GM23338 (cell line): ENCODE measurements at regions not wholly inside any gene's neighbourhood (a gene's known extent, or its start where the extent isn't known, plus 50 kb on each side); places are given as distances from the start of the nearest gene placed in this dataset.

Source experiments
- ATAC-seq: fragments of 200-7000 bp; cut with Tn5 transposase; 3 replicates; pipeline ENCODE4 v1.9.1; 2020
- DNase-seq: peaks from one replicate; pipeline ENCODE4 v3.0.0-alpha.2; 2015; ENCODE audit warnings: low spot score
- H2AFZ ChIP-seq: fragments of 200-600 bp; sonication (generic); 2 replicates; pipeline ENCODE4 v1.8.0; 2016; ENCODE audit warnings: antibody characterized with exemption, mild to moderate bottlenecking, moderate library complexity
- H3F3A ChIP-seq: fragments of 200-600 bp; sonication (generic); replicated peaks from 2 replicates; pipeline ENCODE4 v1.8.0; 2017; ENCODE audit warnings: antibody characterized with exemption, mixed run types, low read depth
- H3K27ac ChIP-seq: fragments of 200-600 bp; sonication (generic); 2 replicates; pipeline ENCODE4 v1.6.1; 2016; ENCODE audit warnings: low read depth
- H3K27me3 ChIP-seq: fragments of 200-600 bp; sonication (generic); 2 replicates; pipeline ENCODE4 v1.8.0; 2016; ENCODE audit warnings: mild to moderate bottlenecking, mixed run types, moderate library complexity; ENCODE audit not compliant: insufficient read depth
- H3K36me3 ChIP-seq: fragments of 200-600 bp; sonication (generic); 2 replicates; pipeline ENCODE4 v1.8.0; 2016; ENCODE audit warnings: mild to moderate bottlenecking; ENCODE audit not compliant: insufficient read depth
- H3K4me1 ChIP-seq: fragments of 200-600 bp; sonication (generic); 2 replicates; pipeline ENCODE4 v1.8.0; 2016; ENCODE audit warnings: mild to moderate bottlenecking, moderate library complexity; ENCODE audit not compliant: insufficient read depth
- H3K4me2 ChIP-seq: fragments of 200-600 bp; sonication (generic); 2 replicates; pipeline ENCODE4 v1.7.1; 2017; ENCODE audit warnings: mixed run types
- H3K4me3 ChIP-seq: fragments of 200-600 bp; sonication (generic); 2 replicates; pipeline ENCODE4 v1.6.1; 2016; ENCODE audit warnings: mixed run types
- H3K79me2 ChIP-seq: fragments of 200-600 bp; sonication (generic); replicated peaks from 2 replicates; pipeline ENCODE4 v1.8.0; 2017; ENCODE audit warnings: mild to moderate bottlenecking; ENCODE audit not compliant: insufficient read depth
- H3K9me2 ChIP-seq: fragments of 200-600 bp; sonication (generic); 2 replicates; pipeline ENCODE4 v1.8.0; 2017; ENCODE audit not compliant: insufficient read depth
- H4K20me1 ChIP-seq: fragments of 200-600 bp; sonication (generic); replicated peaks from 2 replicates; pipeline ENCODE4 v1.8.0; 2017; ENCODE audit warnings: mild to moderate bottlenecking; ENCODE audit not compliant: insufficient read depth
- H3K27ac Mint-ChIP-seq: 2 replicates; pipeline ENCODE4 v1.8.0; 2020; ENCODE audit warnings: inconsistent platforms, mild to moderate bottlenecking, moderate library complexity, mixed read lengths
- H3K27me3 Mint-ChIP-seq: 3 replicates; pipeline ENCODE4 v1.8.0; 2022; ENCODE audit warnings: low read depth, mild to moderate bottlenecking, moderate library complexity, mixed read lengths, inconsistent platforms; ENCODE audit not compliant: insufficient read depth, poor library complexity
- H3K36me3 Mint-ChIP-seq: 3 replicates; pipeline ENCODE4 v1.8.0; 2021; ENCODE audit warnings: low read depth, mild to moderate bottlenecking, inconsistent platforms, moderate library complexity, mixed read lengths
- H3K4me1 Mint-ChIP-seq: 3 replicates; pipeline ENCODE4 v1.8.0; 2020; ENCODE audit warnings: mild to moderate bottlenecking, inconsistent platforms, mixed read lengths
- H3K4me3 Mint-ChIP-seq: 3 replicates; pipeline ENCODE4 v1.8.0; 2021; ENCODE audit warnings: moderate library complexity, mild to moderate bottlenecking, inconsistent platforms, mixed read lengths
- H3K9me3 Mint-ChIP-seq: 3 replicates; pipeline ENCODE4 v1.8.0; 2020; ENCODE audit warnings: moderate library complexity, mild to moderate bottlenecking, inconsistent platforms, mixed read lengths
- CREB1 ChIP-seq: fragments of 250-450 bp; sonication (Bioruptor Pico); IDR thresholded peaks from 2 replicates; pipeline ENCODE4 v1.5.0; 2020; ENCODE audit warnings: low read depth, mild to moderate bottlenecking, moderate library complexity
- CTCF ChIP-seq, 2 experiments: fragments of 200-600 bp in 1 of 2; sonication (generic) in 1 of 2; conservative IDR thresholded peaks; 2 replicates each; pipeline versions ENCODE4 v1.5.1 to v1.6.1; 2016 to 2017; ENCODE audit warnings: antibody characterized with exemption in 2 of 2, low read depth in 2 of 2, mild to moderate bottlenecking in 2 of 2, moderate library complexity in 1 of 2
- JUNB ChIP-seq: IDR thresholded peaks from one replicate; pipeline ENCODE4 v1.6.1; 2016; ENCODE audit warnings: antibody characterized with exemption; ENCODE audit not compliant: unreplicated experiment
- POLR2AphosphoS5 ChIP-seq: IDR thresholded peaks from 2 replicates; pipeline ENCODE4 v1.6.1; 2016; ENCODE audit warnings: antibody characterized with exemption, low read depth
- ZNF114 ChIP-seq: fragments of 250-450 bp; sonication (Bioruptor Pico); IDR thresholded peaks from 2 replicates; pipeline ENCODE4 v1.5.0; 2020; ENCODE audit warnings: mild to moderate bottlenecking, moderate library complexity
- ZNF331 ChIP-seq: fragments of 250-450 bp; sonication (Bioruptor Pico); IDR thresholded peaks from 2 replicates; pipeline ENCODE4 v1.5.0; 2020; ENCODE audit warnings: low read depth, mild to moderate bottlenecking, moderate library complexity
- TF ChIP-seq, protein P1 (sequence below): IDR thresholded peaks from one replicate; pipeline ENCODE4 v1.6.1; 2018; ENCODE audit warnings: antibody characterized with exemption; ENCODE audit not compliant: unreplicated experiment

DNA sequence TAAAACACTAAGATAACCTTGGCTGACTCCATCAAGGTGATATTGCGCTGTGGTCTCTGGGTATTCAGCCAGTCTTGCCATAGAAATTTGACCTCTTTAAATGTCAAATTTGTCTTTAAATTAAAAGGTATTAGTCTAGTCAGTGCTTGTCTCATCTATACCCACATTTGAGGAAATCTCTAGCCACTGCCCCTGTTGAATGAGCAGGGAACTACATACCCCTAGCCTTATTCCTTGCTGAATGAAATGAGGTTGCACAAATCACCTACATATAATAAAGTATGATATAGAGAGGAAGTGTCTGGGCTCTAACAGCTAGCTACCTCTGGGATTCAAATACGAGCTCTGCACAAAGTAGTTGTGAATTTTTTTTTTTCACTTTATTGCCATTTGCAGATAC, 256.8 kb downstream of the C12orf50 start:
- no peaks in the 10 kb centered on the region for H3F3A ChIP-seq
- H3K4me2 ChIP-seq: no peak overlapping the region
- no peaks in the 10 kb centered on the region for H3K9me3 Mint-ChIP-seq
- H3K4me3 ChIP-seq: no peak overlapping the region
- no peak overlapping the region for H3K27ac Mint-ChIP-seq
- no peaks in the 10 kb centered on the region for H3K27me3 ChIP-seq
- H2AFZ ChIP-seq: no peak overlapping the region
- no peaks in the 10 kb centered on the region; the same call in 1 of the 2 replicates for H3K9me2 ChIP-seq
- H3K27me3 Mint-ChIP-seq: peaks cover 1% of the 10 kb centered on the region
- H3K79me2 ChIP-seq: no peaks in the 10 kb centered on the region
- H3K36me3 Mint-ChIP-seq: no peaks in the 10 kb centered on the region
- no peaks in the 10 kb centered on the region for H3K4me1 ChIP-seq
- no peak for TF ChIP-seq ZNF331 (CRISPR knock-in tag)
- TF ChIP-seq, protein P1, sequence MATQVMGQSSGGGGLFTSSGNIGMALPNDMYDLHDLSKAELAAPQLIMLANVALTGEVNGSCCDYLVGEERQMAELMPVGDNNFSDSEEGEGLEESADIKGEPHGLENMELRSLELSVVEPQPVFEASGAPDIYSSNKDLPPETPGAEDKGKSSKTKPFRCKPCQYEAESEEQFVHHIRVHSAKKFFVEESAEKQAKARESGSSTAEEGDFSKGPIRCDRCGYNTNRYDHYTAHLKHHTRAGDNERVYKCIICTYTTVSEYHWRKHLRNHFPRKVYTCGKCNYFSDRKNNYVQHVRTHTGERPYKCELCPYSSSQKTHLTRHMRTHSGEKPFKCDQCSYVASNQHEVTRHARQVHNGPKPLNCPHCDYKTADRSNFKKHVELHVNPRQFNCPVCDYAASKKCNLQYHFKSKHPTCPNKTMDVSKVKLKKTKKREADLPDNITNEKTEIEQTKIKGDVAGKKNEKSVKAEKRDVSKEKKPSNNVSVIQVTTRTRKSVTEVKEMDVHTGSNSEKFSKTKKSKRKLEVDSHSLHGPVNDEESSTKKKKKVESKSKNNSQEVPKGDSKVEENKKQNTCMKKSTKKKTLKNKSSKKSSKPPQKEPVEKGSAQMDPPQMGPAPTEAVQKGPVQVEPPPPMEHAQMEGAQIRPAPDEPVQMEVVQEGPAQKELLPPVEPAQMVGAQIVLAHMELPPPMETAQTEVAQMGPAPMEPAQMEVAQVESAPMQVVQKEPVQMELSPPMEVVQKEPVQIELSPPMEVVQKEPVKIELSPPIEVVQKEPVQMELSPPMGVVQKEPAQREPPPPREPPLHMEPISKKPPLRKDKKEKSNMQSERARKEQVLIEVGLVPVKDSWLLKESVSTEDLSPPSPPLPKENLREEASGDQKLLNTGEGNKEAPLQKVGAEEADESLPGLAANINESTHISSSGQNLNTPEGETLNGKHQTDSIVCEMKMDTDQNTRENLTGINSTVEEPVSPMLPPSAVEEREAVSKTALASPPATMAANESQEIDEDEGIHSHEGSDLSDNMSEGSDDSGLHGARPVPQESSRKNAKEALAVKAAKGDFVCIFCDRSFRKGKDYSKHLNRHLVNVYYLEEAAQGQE: no peak
- TF ChIP-seq CTCF (conservative IDR thresholded peaks at IDR 0.05; ENCODE audit: low read depth in 2 of 2): no peak
- no peak for TF ChIP-seq ZNF114 (CRISPR knock-in tag)
- TF ChIP-seq POLR2AphosphoS5: no peak
- no peak for TF ChIP-seq JUNB
- TF ChIP-seq CREB1 (CRISPR knock-in tag): no peak
- H3K36me3 ChIP-seq: no peaks in the 10 kb centered on the region
- H4K20me1 ChIP-seq: no peaks in the 10 kb centered on the region
- H3K4me3 Mint-ChIP-seq: no peak overlapping the region
- no peaks in the 10 kb centered on the region for H3K4me1 Mint-ChIP-seq
- no peak for ATAC-seq
- no peak overlapping the region for H3K27ac ChIP-seq
- DNase-seq: no peak

GRCh38 chr12:87768501-87769287, 260.5 kb downstream of the C12orf50 start:
- no peaks in the 10 kb centered on the region for H3K27me3 Mint-ChIP-seq
- Histone ChIP-seq H3K79me2 (no peaks in the 10 kb centered on the region), H3K9me2 (no peaks in the 10 kb centered on the region; the same call in 1 of the 2 replicates), H3F3A (no peaks in the 10 kb centered on the region), H3K4me3 (no peak overlapping the region), H2AFZ (no peak overlapping the region), H3K27ac (no peak overlapping the region), H3K4me1 (no peaks in the 10 kb centered on the region), H4K20me1 (no peaks in the 10 kb centered on the region; the same call in 1 of the 2 replicates), H3K27me3 (no peaks in the 10 kb centered on the region), H3K36me3 (no peaks in the 10 kb centered on the region), H3K4me2 (no peak overlapping the region)
- DNase-seq (no peak), ATAC-seq (no peak)
- no peaks in the 10 kb centered on the region for H3K4me1 Mint-ChIP-seq
- no peak overlapping the region for H3K27ac Mint-ChIP-seq
- no peak overlapping the region for H3K4me3 Mint-ChIP-seq
- H3K36me3 Mint-ChIP-seq: no peaks in the 10 kb centered on the region
- H3K9me3 Mint-ChIP-seq: no peaks in the 10 kb centered on the region
- TF ChIP-seq CREB1 (CRISPR knock-in tag) (no peak), JUNB (no peak), ZNF331 (CRISPR knock-in tag) (no peak), POLR2AphosphoS5 (no peak)
